GM12892 (cell line): ENCODE measurements at regions not wholly inside any gene's neighbourhood (a gene's known extent, or its start where the extent isn't known, plus 50 kb on each side); places are given as distances from the start of the nearest gene placed in this dataset.

Source experiments
- POLR2A ChIP-seq: IDR thresholded peaks from 2 replicates; pipeline ENCODE4 v1.6.1; 2011; ENCODE audit warnings: low read depth, low read length, control low read depth
- POLR2AphosphoS5 ChIP-seq: IDR thresholded peaks from 2 replicates; pipeline ENCODE4 v1.6.1; 2011; ENCODE audit warnings: low read depth, low read length, control low read depth

DNA sequence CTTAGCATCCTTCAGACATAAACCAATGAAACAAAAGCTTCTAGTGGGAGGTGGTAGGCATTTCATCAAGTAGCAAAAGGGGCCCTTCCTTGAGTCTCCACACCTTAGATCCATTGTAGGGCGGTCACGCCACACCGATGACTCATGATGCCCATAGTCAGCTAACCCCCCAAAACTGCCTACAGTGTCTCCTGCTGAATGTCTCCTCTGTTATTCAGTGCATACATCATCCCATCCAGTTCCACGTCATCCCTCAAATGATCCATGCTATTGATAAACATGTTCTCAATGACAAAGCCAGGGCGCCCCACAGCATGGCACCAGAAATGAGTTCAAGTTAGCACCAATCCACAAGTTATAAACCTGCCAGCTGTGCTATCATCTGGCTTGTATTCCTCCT is 57.4 kb upstream of the ACKR3 start:
- TF ChIP-seq POLR2AphosphoS5 (no peak), POLR2A (no peak)
